ENCODE measurements at regions not wholly inside any gene's neighbourhood (a gene's known extent, or its start where the extent isn't known, plus 50 kb on each side); places are given as distances from the start of the nearest gene placed in this dataset.

DNA sequence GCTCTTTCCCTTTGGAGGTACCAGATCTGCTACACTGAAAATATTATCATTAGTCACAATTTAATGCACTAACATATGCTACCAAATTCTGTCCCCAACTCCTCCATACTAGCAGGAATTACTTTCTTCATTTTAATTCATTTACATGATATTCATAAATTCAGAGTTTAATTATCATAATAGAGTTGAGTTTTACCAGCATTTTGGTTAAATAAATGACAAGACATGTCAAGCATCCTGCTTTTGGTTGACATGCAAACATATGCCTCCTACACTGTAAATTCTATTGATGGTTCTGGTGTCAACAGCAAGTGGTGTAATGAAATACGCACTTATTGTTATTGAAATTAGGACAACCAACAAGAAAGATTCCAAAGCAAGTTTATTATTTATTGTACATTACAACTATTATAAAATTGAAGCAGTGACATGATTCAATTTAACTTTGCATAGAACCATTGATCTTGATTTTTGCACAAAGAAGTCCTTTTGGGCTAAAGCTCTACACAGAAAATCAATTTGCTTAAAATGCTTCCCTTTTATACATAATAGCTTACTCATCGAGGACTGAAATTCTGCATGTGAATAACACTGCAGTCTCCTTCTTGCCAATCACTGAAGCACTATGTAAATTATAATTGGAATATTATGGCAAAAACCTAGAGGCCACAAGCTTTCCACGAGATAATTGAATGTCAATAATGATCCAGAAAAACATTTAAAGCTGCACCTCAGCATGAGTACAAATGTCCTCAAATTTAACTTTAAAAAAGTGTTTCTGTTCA, 728.6 kb upstream of the ADGRL2 start:
- H3K27ac ChIP-seq (ENCODE audit: low read length): no peak overlapping the region
- no peak overlapping the region for H3K4me3 ChIP-seq (ENCODE audit: low read length)
- no peaks in the 10 kb centered on the region for H3K36me3 ChIP-seq (ENCODE audit: control insufficient read depth, low read depth, low read length)
- peaks cover 14% of the 10 kb centered on the region for H3K4me1 ChIP-seq (ENCODE audit: control insufficient read depth, low read depth, low read length)
- H3K27me3 ChIP-seq (ENCODE audit: control insufficient read depth, insufficient read depth, low read length): no peaks in the 10 kb centered on the region
- no peak overlapping the region for H3K9ac ChIP-seq (ENCODE audit: low read length)
- no peaks in the 10 kb centered on the region for H3K9me3 ChIP-seq (ENCODE audit: control insufficient read depth, low read depth, low read length)

DNA sequence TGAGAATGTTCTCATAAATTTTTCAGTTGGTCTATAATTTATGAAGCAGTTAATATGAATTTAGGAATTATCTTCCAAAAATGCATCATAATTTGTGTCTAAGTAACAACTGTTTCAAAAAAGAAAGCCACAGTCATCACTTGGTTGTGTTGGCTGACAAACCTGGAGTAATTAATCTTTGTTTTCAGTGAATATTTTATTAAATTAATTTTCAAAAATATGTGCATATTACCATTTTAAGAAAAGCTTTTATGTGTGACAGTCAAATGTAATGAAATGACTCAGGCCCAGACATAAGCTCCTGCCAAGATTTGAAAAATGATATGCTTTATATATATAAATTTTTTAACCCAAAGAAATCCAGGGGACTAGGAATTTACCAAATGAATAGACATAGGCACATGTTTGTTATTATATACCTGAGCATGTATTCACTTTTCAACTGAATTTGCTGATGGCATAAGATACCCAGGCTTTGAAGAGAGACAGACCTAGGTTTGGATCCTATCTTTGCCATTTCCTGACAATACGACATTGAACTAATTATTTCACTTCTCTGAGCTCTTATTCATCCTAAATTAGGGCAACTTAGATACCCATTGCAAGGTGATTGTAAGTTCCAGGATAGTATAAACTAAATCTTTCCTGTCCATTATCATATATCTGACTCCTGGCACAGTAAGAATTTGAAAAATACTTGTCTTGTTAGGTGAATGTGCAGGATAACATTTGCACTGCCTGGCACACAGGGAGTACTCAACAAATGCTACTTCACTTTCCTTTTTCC, 729.5 kb upstream of the ADGRL2 start:
- Histone ChIP-seq H3K27me3 (ENCODE audit: control insufficient read depth, insufficient read depth, low read length) (no peaks in the 10 kb centered on the region), H3K4me3 (ENCODE audit: low read length) (no peak overlapping the region), H3K4me1 (ENCODE audit: control insufficient read depth, low read depth, low read length) (peaks cover 14% of the 10 kb centered on the region)

DNA sequence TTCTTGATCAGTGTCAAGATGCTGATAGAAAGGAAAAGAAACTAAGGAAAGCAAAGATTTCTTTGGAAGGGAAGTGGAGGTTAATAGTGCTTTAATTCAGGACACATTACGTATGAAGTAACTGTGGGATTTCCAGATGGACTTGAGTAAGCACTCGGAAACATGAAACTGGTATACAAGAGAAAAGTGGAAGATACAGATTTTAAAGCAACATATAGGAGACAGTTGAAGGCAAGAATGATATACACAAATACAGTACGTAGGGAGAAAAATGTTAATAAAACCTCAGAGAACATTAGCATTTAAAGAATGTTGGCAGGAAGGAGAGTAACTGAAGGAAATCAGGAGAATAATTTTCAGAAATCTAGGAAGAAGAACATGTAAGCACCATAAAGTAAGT, 730.9 kb upstream of the ADGRL2 start:
- Histone ChIP-seq H3K27me3 (ENCODE audit: control insufficient read depth, insufficient read depth, low read length) (no peaks in the 10 kb centered on the region), H3K27ac (ENCODE audit: low read length) (no peak overlapping the region), H3K4me1 (ENCODE audit: control insufficient read depth, low read depth, low read length) (peaks cover 14% of the 10 kb centered on the region), H3K9ac (ENCODE audit: low read length) (no peak overlapping the region), H3K36me3 (ENCODE audit: control insufficient read depth, low read depth, low read length) (no peaks in the 10 kb centered on the region), H3K4me3 (ENCODE audit: low read length) (no peak overlapping the region), H3K9me3 (ENCODE audit: control insufficient read depth, low read depth, low read length) (no peaks in the 10 kb centered on the region)

More for the DNA sequence above, 729.5 kb upstream of the ADGRL2 start:
- no peaks in the 10 kb centered on the region for H3K9me3 ChIP-seq (ENCODE audit: control insufficient read depth, low read depth, low read length)
- H3K9ac ChIP-seq (ENCODE audit: low read length): no peak overlapping the region
- no peak overlapping the region for H3K27ac ChIP-seq (ENCODE audit: low read length)
- H3K36me3 ChIP-seq (ENCODE audit: control insufficient read depth, low read depth, low read length): no peaks in the 10 kb centered on the region

DNA sequence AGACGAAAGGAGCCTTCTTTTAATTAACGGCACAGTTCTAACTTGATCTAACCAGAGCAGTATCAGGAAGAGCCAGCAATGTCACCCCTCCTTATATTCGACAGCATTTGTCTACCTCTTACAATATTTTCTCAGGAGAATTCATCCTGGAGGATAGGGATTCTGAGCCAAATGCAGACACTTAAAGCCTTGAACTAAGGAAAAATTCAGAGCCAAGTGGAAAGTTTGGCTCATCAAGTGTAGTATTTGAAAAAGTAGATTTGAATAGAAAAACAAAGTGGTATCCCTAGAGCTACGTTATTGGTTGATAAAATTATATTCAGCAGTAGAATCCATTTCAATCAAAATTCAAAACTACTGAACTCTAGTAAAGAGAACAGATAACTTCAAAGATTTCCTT, 732.0 kb upstream of the ADGRL2 start:
- no peaks in the 10 kb centered on the region for H3K27me3 ChIP-seq (ENCODE audit: control insufficient read depth, insufficient read depth, low read length)

DNA sequence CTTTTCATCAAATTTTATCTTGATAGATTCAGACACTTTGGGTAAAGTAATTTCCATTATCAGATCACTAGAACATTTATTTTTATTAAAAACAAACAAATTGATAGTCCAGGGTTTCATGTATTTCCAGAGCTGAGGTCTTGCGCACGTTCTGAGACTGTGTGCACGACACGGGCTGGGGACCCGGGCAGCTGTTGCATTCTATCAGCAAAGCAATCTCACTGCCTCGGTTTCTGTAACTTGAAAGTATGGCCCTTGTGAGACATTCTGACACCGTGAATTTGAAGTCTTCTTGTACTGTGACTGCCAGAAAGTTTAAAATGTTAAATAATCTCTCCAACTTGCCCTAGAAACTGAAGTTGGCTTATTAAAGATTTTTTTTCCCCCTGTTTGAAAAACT, 746.9 kb upstream of the ADGRL2 start:
- H3K4me1 ChIP-seq (ENCODE audit: control insufficient read depth, low read depth, low read length): peaks cover 7% of the 10 kb centered on the region
- no peak overlapping the region for H3K4me3 ChIP-seq (ENCODE audit: low read length)
- no peaks in the 10 kb centered on the region for H3K27me3 ChIP-seq (ENCODE audit: control insufficient read depth, insufficient read depth, low read length)
- H3K27ac ChIP-seq (ENCODE audit: low read length): no peak overlapping the region
- H3K9me3 ChIP-seq (ENCODE audit: control insufficient read depth, low read depth, low read length): no peaks in the 10 kb centered on the region
- H3K9ac ChIP-seq (ENCODE audit: low read length): no peak overlapping the region
- no peaks in the 10 kb centered on the region for H3K36me3 ChIP-seq (ENCODE audit: control insufficient read depth, low read depth, low read length)

More for the DNA sequence above, 732.0 kb upstream of the ADGRL2 start:
- Histone ChIP-seq H3K9ac (ENCODE audit: low read length) (no peak overlapping the region), H3K36me3 (ENCODE audit: control insufficient read depth, low read depth, low read length) (no peaks in the 10 kb centered on the region), H3K27ac (ENCODE audit: low read length) (no peak overlapping the region), H3K4me1 (ENCODE audit: control insufficient read depth, low read depth, low read length) (peaks cover 14% of the 10 kb centered on the region), H3K4me3 (ENCODE audit: low read length) (no peak overlapping the region), H3K9me3 (ENCODE audit: control insufficient read depth, low read depth, low read length) (no peaks in the 10 kb centered on the region)

DNA sequence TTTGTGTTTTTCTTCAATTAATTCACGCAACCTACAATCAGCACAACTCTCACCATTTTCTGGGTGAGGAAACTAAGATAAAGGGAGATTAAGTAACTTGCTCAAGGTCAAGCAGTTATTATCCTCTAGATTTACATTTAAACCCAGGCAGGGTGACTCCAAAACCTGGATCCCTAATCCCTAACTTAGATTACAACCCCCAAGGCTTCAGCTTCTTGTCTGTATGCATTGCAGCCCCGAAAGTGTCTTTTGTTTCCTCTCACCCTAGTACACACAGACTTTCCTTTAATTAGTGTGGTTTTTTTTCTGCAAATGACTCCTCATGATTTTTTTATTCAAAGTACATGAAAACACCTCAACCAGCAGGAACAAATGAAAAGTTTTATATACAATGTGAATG, 748.6 kb upstream of the ADGRL2 start:
- H3K9me3 ChIP-seq (ENCODE audit: control insufficient read depth, low read depth, low read length): no peaks in the 10 kb centered on the region
- H3K27ac ChIP-seq (ENCODE audit: low read length): no peak overlapping the region
- H3K36me3 ChIP-seq (ENCODE audit: control insufficient read depth, low read depth, low read length): no peaks in the 10 kb centered on the region
- H3K4me1 ChIP-seq (ENCODE audit: control insufficient read depth, low read depth, low read length): peaks cover 7% of the 10 kb centered on the region
- no peak overlapping the region for H3K9ac ChIP-seq (ENCODE audit: low read length)
- H3K4me3 ChIP-seq (ENCODE audit: low read length): no peak overlapping the region
- H3K27me3 ChIP-seq (ENCODE audit: control insufficient read depth, insufficient read depth, low read length): no peaks in the 10 kb centered on the region

DNA sequence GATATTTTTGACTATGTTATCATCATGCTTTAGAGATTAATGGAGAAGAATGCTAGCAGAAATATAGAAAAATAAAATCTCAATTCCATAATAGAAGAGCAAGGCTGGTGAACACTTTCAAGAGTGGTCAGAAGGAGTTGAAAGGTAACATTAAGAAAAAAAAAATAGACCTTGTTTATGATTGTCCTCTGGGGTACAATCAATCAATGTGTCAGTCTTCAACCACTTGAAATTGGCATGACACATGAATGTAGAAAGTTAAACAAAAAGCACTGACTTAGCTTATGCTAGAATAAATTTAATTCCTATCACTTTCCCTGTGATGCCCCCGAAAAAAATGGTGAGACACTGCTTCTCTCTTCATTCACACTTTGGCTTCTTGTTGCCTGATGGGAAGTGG, 750.3 kb upstream of the ADGRL2 start:
- peaks cover 7% of the 10 kb centered on the region for H3K4me1 ChIP-seq (ENCODE audit: control insufficient read depth, low read depth, low read length)
- no peak overlapping the region for H3K4me3 ChIP-seq (ENCODE audit: low read length)
- H3K9ac ChIP-seq (ENCODE audit: low read length): no peak overlapping the region
- no peak overlapping the region for H3K27ac ChIP-seq (ENCODE audit: low read length)
- H3K9me3 ChIP-seq (ENCODE audit: control insufficient read depth, low read depth, low read length): no peaks in the 10 kb centered on the region
- no peaks in the 10 kb centered on the region for H3K36me3 ChIP-seq (ENCODE audit: control insufficient read depth, low read depth, low read length)
- H3K27me3 ChIP-seq (ENCODE audit: control insufficient read depth, insufficient read depth, low read length): no peaks in the 10 kb centered on the region

DNA sequence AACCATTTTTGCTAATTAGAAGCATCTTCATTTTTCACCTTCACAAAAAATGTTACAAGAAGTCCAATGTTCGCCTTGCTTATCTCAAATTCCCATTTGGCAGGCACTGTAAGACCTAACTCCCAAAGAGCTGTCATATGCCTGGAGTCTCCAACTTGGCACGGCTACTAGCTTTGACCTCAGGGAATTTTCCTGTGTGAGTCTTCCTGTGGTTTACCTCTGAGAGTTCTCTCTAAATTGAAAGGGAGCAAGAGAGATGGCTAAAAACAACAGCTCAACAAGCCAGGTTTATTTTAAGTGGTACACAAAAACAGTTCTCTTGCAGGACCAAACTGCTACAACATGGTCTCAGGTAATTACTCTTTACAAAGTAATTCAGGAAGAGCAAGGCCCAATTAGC, 756.0 kb upstream of the ADGRL2 start:
- H3K4me3 ChIP-seq (ENCODE audit: low read length): no peak overlapping the region
- peaks cover 11% of the 10 kb centered on the region for H3K4me1 ChIP-seq (ENCODE audit: control insufficient read depth, low read depth, low read length)
- H3K36me3 ChIP-seq (ENCODE audit: control insufficient read depth, low read depth, low read length): no peaks in the 10 kb centered on the region
- H3K27me3 ChIP-seq (ENCODE audit: control insufficient read depth, insufficient read depth, low read length): no peaks in the 10 kb centered on the region
- H3K9me3 ChIP-seq (ENCODE audit: control insufficient read depth, low read depth, low read length): no peaks in the 10 kb centered on the region
- no peak overlapping the region for H3K9ac ChIP-seq (ENCODE audit: low read length)
- no peak overlapping the region for H3K27ac ChIP-seq (ENCODE audit: low read length)

DNA sequence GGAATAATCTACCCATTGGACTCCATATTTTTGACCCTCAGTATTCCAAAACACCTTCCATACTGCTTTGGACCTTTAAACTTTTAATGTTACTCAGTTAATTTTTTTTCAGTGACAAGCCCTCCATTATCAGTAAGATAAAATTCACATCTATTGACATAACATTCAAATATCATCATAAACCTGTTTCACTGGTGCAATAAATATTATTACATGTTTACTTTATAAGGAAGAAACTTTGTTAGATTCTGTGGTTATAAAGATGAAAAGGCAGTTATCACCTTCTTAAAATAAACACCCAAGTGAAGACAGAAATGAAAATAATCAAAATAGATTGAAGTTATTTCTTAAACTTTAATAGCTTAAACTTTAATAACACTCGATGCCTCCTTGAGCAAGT, 758.5 kb upstream of the ADGRL2 start:
- Histone ChIP-seq H3K4me1 (ENCODE audit: control insufficient read depth, low read depth, low read length) (peaks cover 11% of the 10 kb centered on the region), H3K9ac (ENCODE audit: low read length) (no peak overlapping the region), H3K27me3 (ENCODE audit: control insufficient read depth, insufficient read depth, low read length) (no peaks in the 10 kb centered on the region), H3K4me3 (ENCODE audit: low read length) (no peak overlapping the region), H3K27ac (ENCODE audit: low read length) (no peak overlapping the region), H3K9me3 (ENCODE audit: control insufficient read depth, low read depth, low read length) (no peaks in the 10 kb centered on the region), H3K36me3 (ENCODE audit: control insufficient read depth, low read depth, low read length) (no peaks in the 10 kb centered on the region)

DNA sequence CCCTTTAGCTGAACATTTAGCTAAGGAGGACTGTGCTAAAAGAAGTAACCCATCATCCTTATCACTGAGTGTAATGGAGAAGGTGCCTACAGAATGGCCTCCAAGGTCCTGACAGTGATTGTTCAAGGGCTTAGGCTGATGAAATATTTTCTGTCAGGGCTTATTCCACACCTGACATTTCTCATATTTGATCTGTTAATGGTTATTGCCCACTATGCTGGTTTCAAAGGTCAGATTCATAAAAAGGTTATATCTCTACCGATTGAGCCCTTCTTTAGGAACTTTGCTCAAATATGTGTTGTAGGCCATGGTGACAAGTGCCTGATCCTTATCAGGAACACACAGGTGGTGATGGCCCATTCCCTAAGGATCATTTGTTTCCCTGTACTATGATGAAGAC, 766.4 kb upstream of the ADGRL2 start:
- no peak overlapping the region for H3K9ac ChIP-seq (ENCODE audit: low read length)
- no peak overlapping the region for H3K4me3 ChIP-seq (ENCODE audit: low read length)
- H3K4me1 ChIP-seq (ENCODE audit: control insufficient read depth, low read depth, low read length): no peaks in the 10 kb centered on the region
- no peak overlapping the region for H3K27ac ChIP-seq (ENCODE audit: low read length)
- no peaks in the 10 kb centered on the region for H3K36me3 ChIP-seq (ENCODE audit: control insufficient read depth, low read depth, low read length)
- no peaks in the 10 kb centered on the region for H3K27me3 ChIP-seq (ENCODE audit: control insufficient read depth, insufficient read depth, low read length)
- H3K9me3 ChIP-seq (ENCODE audit: control insufficient read depth, low read depth, low read length): no peaks in the 10 kb centered on the region

- Histone ChIP-seq H3K4me1 (ENCODE audit: control insufficient read depth, low read depth, low read length) (no peaks in the 10 kb centered on the region), H3K27ac (ENCODE audit: low read length) (no peak overlapping the region), H3K27me3 (ENCODE audit: control insufficient read depth, insufficient read depth, low read length) (no peaks in the 10 kb centered on the region), H3K4me3 (ENCODE audit: low read length) (no peak overlapping the region), H3K9me3 (ENCODE audit: control insufficient read depth, low read depth, low read length) (no peaks in the 10 kb centered on the region), H3K36me3 (ENCODE audit: control insufficient read depth, low read depth, low read length) (no peaks in the 10 kb centered on the region), H3K9ac (ENCODE audit: low read length) (no peak overlapping the region)
Observed at GRCh38 chr1:81032973-81033425, 767.7 kb upstream of the ADGRL2 start.

- H3K27me3 ChIP-seq (ENCODE audit: control insufficient read depth, insufficient read depth, low read length): no peaks in the 10 kb centered on the region
- H3K4me3 ChIP-seq (ENCODE audit: low read length): no peak overlapping the region
- no peak overlapping the region for H3K9ac ChIP-seq (ENCODE audit: low read length)
- H3K36me3 ChIP-seq (ENCODE audit: control insufficient read depth, low read depth, low read length): no peaks in the 10 kb centered on the region
- H3K4me1 ChIP-seq (ENCODE audit: control insufficient read depth, low read depth, low read length): no peaks in the 10 kb centered on the region
- no peak overlapping the region for H3K27ac ChIP-seq (ENCODE audit: low read length)
- no peaks in the 10 kb centered on the region for H3K9me3 ChIP-seq (ENCODE audit: control insufficient read depth, low read depth, low read length)
Observed at GRCh38 chr1:81032374-81032773, 768.4 kb upstream of the ADGRL2 start.

All from iPS-18a (cell line).